ENCODE measurements at regions not wholly inside any gene's neighbourhood (a gene's known extent, or its start where the extent isn't known, plus 50 kb on each side); places are given as distances from the start of the nearest gene placed in this dataset.
"Not testable (repeated sequence)": the region's sequence is repeated elsewhere in the genome, so short reads cannot be mapped to it uniquely, and the experiment has no call there.

DNA sequence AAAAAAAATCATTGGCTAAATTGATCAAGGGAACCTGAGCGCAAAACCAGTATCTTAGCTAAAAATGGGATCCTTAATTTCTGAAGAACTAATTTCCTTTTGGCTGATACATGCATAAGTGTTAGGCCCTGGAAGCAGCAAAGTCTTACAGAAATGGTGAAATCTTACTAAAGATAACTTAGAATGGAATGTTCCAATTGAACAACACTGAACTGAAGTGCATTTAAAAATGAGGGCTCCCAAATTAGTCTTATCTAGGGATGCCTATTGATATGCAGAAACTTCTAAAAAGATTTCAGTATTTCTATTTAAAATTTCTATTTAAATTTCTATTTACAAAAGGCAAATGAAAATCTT, 120.7 kb upstream of the BANK1 start:
- no peak for DNase-seq

DNA sequence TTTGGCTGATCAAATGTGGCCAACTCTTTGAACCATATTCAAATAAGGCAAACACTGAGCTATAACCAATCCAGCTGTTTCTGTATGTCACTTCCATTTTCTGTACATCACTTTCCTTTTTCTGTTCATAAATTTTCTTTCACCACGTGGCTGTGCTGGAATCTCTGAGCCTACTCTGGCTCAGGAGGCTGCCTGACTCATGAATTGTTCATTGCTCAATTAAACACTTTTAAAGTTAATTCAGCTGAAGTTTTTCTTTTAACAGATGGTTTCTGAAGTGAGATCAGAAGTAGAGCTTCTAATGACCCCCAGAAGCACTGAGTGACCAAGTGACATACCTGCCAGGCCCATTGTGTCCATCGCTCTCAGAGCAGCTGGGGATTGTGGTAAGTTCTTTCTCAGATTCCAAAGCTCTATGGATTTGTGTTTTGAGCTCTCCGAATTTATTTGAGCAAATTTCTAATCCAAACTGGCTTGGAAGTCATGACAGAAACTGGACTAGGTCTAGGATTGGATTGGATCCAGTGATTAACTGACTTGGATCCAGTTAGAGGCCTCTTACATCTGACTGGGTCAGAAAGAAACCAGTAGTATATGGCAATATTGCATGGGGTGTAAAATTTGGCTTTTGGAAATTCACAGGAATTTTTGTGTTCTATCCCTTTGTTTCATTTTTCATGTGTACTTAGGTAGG, 121.2 kb upstream of the BANK1 start:
- DNase-seq, result no peak

DNA sequence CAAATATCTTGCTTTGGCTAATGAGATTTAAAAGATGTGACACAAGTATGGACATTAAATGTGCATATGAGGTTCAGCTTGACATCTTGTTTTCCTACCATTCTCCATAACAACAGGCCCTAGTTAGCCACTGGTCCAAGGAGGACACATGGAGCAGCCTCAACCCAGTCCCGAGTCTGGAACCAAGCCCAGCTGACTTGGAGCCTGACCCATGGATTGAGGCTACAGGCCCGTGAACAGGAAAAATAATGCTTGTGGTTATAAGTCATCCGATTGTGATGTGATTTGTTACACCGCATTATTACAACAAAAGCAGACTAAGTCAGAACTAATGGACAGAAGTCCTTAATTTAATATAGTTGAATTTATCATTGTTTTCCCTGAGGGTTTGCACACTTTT, 123.2 kb upstream of the BANK1 start:
- no peak for DNase-seq

DNA sequence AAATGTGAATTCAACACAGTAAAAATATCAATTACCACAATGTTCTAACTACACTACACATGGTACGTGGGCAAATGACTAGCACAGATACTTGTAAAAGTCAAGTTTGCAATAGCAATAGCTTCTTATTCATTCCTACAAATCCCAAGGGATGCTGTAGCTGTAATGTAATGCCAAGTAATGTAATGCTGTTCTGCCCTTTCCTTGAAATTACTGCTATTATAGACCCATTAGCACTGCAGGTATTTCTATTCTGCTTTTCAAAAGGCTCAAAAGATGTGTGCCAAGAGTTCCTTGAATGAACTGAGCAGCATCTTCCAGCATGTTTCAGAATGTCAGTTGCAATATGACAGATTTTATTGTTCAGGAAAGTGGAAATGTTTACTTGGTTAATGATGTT, 129.9 kb upstream of the BANK1 start:
- DNase-seq, result no peak

DNA sequence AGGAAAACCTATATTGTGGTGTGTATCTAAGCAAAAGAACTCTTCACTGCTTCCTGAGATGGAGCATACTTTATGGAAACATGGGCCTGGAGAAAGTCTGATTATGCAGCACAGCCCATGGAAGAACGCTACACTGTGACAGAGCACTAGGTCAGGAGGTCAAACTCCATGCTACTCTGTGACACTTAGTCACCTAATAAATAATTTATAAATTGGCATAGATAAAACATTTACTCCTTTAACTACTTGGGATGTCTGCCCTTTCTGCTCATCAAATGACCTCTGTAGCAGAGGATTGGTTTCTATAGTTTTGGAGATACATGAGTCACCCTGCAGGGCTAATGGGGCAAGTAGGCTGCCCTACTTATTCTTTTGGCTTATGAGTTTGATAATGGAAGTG, 134.7 kb upstream of the BANK1 start:
- no peak for DNase-seq

DNA sequence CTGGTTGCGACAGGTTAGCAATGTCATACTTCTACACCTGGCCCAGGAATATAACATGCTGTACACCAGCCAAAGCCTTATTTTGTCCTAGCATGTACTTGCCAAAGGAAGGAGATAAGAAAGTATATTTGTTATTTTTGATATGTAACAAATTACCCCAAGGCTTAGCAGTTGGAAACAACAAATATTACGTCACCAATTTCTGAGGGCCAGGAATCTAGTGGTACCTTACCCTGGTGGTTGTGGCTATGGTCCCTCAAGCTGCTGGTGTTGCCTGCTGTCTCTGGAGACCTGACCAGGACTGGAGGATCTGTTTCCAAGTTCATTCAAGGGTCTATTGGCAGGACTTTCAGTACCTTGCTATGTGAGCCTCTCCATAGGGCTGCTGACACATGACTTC, 135.5 kb upstream of the BANK1 start:
- no peak for DNase-seq

DNA sequence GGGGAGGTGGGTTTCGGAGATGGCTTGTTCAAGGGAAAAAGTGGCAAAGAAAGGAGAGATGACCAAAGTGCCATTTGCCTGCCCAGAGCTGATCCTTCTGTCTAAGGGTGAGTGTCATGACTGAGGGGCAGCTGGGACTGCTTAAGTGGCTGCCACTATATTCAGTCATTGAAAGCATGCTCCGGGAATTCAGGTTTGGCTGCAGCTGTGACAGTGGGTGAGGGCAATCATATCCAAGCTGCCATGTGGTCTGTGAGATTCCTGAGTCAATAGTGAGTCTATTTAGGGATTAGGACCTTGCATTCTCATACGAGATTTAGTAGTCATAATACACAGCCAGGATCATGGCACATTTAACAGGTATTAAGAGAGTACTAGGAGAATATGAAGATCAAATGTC, 138.8 kb upstream of the BANK1 start:
- DNase-seq, result no peak

DNA sequence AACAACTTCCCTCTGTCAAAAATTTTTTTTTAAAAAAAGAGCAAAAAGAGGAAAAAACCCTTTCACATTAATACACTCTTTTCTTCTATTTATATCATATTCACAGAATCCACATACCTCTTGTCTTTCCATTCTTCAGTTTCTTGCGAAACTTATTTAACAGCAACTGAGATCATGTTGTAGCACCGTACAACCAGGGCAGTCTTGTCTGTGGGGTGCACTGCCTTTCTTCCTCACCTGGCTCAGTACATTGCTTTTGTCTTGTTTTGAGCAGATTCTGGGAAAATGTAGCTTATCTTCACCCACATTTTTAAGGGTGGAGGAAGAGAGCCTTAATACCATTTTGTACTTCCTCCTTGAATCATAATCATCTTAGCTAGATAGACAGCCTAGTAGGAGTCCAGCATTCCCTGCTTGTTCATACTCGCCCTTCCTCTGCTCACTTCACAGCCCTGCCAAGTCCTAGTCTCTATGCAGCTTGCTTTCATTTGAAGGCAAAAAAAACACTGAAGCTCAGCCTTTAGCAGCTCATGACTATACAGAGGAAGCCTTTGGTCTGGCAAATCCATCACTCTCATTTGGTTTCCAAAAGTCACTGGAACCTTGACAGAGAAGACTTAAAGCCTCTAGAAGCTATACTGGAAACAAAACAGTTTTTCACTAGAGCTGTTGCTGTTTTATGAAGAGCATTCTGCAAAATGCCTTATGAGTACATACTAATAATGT, 140.6 kb upstream of the BANK1 start:
- DNase-seq, result no peak

DNA sequence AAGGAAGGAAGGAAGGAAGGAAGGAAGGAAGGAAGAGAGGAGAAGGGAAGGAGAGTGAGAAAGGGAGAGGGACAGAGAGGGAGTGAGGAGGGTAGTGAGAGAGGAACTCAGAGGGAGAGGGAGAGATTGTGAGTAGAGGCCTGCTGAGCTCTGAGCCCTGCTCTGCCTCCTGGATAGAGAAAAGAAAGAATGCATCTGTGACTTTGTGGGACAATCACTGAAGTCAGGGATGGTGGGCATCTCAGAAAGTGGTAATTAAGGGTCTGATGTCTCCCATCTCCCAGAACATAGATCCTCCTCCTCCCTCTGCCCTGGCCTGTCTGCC, 142.9 kb upstream of the BANK1 start:
- no peak for DNase-seq

DNA sequence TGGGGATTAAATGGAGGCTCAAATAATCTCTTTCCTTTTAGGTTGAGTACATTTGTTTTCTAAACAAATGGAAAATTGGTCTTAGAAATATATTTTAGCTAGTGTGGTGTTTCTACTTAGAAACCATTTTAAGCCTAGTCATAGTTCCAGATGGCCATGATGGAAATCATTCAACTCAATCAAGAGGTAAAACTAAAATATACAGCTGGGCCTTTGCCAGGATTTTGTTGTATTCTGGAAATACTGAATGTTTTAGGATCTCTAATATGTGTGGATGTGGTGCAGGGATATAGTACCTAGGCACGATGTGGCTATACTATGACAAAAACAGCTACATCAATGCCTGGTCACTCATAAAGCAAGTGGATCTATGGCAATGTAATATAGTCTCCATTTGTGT, 146.0 kb upstream of the BANK1 start:
- no peak for DNase-seq

DNA sequence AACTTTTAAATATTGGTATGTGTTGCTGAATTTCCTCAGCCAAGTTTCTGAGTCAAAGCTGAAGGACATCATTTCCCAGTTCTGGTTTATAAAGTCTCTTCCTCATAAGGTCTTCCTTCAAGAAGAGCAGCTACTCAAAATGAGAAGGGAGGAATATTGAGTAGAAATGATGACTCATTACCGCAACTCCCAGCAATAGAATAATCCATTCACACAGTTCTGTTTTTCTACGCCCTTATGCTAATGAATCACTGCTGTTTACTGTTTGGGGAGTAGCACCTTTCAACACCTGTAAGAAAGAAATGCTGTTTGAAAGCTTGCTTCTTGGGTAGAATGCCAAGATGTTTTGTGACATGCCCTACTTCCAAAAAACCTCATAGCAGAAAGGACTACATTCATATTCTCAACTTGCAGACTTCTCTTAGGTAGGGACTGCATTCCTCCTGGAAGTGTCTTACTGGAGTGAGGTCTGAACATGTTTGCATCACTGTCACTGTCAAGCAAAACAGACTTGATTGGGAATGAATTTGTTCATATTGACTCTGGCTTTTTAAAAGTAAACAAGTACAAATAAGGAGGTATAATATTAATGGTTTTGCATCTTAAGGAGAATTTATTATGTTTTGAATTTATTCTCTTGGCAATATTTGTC, 147.2 kb upstream of the BANK1 start:
- no peak for DNase-seq

DNA sequence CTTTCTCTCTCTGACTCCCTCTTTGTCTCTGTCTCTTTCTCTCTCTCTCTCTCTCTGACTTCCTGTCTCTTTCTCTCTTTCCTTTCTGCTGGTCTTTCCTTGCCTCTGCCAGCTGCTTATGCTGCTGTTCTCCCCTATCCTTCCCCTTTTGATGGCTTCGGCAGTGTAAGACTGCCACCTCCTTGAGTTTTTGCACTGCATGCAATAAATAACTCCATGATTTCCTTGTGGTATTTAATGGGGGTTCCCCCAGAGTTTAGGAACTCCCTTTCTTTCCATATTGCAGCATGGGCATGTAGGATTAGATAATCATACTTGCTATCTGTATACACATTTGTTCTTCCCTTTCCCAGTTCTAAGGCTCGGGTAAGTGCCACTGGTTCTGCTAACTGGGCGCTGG, 157.8 kb upstream of the BANK1 start:
- not testable (repeated sequence) for DNase-seq

DNA sequence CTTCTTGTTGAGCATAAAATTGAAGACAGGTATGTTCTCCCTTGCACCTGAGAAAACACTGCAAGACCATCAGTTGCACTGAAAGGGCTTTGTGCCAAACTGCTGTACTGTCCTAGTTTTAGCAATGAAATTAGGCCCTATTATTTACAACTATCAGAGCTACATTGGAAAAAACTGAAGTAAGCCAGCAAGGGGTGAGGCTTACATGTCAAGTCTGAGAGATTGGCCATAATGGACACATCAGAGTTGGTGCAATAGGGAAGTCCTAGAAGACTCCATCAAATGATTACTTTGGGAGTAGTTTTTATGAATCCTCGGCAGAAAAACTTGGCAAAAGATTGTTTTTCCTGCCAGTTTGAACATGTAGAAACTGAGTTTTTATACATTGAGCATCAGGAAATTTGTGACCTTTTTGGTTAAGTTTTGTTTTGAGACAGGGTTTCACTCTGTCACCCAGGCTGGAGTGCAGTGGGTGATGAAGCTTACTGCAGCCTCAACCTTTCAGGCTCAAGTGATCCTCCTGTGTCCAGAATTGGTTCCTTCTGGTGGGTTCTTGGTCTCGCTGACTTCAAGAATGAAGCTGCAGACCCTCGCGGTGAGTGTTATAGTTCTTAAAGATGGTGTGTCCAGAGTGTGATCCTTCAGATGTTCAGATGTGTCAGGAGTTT, 160.1 kb upstream of the BANK1 start:
- DNase-seq, result no peak

DNA sequence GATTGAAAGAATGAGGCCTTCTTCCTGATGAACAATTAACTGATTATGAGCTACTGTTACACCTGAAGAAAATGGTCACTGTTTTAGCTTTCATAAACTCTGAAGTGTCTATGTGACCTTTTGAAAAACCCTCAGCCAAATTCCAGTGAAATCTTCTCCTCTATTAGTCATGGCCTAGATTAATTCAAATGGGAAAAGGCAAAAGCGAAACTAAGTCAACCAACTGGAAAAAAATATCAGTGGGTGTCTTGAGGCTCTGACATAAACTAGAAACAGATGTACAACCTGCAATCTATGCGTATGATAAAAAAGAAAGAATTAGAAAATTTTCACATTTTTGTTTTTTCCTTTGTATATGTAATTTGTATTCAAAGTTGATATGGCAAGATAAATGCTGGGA, 169.4 kb upstream of the BANK1 start:
- DNase-seq, result no peak

DNA sequence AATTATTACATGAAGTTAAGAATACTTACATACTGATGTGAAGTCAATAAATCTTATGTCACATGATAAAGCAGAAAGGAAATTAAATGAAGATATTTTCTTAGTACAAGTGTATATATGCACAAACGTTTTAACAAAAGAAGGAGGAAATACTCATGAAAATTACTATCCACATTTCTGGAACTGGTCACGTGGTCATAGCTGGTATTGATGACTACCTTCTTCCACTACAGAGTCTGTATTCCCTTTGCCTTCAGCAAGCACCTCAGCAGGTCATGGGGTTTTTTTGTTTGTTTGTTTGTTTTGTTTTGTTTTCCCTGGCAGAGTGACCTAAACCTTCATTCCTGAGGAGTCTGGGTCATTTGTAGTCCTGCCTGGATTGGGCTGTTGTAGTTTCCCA, 174.9 kb upstream of the BANK1 start:
- no peak for DNase-seq

DNA sequence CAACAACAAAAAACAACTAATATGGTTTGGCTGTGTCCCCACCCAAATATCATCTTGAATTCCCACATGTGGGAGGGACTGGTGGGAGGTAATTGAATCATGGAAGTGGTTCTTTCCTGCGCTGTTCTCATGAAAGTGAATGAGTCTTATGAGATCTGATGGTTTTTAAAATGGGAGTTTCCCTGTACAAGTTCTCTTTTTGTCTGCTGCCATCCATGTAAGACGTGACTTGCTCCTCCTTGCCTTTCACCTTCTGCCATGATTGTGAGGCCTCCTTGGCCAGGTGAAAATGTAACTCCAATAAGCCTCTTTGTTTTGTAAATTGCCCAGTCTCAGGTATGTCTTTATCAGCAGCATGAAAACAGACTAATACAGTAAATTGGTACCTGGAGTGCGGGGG, 183.5 kb upstream of the BANK1 start:
- not testable (repeated sequence) for DNase-seq

DNA sequence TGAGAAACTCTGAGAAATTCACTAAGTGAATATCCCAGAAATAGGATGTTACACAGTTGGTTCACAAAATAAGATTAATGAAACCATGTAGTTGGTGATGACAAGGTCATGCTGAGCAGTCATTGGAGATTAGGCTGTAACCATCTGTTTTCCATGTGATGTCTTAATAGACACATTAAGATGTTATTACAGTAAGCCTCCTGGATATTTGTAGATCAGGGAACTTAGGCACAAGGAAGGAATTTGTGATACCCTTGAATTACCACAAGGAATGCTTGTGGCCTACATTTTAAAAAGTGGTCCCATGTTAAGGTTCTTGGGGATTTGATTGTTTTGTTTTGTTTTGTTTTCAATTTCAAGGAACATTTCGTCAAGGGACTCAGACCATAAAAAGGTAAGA, 185.6 kb upstream of the BANK1 start:
- no peak for DNase-seq

DNA sequence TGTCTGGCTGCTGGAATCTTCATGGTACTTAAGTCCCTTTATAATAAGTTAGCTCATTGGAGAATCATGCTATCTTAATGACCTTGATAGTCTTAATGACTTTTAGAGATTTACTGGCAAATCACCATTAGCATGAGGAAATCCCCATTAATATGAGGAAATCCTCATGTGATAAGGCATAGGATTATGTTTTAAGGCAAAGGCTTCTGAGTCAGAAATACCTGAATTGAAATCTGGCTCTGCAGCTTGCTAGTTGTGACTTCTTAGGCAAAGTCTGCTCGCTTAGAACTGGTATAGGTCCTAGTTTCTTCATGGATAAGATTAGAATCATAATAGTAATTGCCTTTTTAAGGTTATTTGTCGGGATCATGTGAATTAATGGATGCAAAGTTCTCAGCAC, 190.2 kb upstream of the BANK1 start:
- no peak for DNase-seq

DNA sequence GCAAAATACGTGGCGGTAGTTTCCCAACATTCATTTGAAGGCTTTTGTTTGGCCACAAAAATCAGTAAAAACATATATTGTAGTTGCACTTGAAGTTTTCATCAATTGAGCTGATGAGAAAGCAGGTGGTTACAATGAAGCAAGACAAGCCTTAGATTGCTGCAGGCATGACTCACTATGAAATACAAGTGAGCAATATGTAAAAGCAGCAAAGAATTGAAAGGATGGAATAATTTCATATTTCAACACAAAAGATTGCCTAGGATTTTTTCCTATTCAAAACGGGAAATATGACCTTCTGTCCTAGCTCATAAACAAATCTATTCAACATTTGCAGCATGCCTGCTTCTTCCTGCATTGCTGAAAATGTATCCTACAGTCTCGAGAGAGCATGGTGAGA, 190.9 kb upstream of the BANK1 start:
- no peak for DNase-seq

DNA sequence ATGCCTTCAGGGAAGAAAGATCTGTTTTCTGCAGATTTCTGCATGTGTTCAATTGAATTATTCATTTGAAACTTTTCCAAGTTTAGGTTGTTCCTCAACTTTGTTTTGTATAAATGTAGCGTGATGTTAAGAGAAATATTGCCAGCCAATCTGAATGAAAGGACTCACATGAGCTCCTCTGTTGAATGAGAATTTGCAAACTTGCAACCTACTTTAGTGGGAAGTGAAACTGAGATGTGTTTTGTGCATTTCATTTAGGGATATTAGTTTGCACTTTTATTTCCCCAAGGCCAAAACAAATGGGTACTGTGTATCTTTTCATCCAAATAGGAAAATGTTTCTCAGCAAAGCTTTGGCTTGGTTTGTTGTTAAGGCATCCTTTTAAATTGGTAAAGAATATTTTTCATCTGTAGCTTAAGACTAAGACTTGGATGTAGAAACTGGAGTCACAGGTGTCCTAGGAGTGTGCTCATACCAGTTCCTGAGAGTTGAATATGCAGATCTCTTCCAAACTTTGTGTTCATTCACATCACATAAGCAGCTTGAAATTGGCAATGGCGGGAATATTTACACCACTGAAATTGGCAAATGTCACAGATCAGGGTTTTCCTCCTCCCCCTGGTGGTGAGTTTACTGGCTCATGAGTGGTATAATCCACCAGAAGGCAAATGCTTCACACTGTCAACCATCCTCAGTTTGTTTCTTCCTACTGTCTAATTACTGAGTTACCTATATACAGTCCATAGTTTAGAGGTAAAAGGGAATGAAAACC, 193.6 kb upstream of the BANK1 start:
- no peak for DNase-seq

DNA sequence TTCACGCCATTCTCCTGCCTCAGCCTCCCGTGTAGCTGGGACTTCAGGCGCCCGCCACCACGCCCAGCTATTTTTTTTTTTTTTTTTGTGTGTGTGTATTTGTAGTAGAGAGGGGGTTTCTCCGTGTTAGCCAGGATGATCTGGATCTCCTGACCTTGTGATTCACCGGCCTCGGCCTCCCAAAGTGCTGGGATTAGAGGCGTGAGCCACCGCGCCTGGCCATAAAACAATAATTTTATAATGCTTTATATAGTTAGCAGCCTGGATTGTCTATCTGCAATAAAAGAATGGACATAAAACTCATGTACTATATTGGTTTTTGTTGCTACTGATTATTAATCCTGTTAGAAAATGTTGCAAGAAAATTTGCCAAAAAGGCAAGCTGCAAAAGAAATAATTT, 195.9 kb upstream of the BANK1 start:
- no peak for DNase-seq

DNA sequence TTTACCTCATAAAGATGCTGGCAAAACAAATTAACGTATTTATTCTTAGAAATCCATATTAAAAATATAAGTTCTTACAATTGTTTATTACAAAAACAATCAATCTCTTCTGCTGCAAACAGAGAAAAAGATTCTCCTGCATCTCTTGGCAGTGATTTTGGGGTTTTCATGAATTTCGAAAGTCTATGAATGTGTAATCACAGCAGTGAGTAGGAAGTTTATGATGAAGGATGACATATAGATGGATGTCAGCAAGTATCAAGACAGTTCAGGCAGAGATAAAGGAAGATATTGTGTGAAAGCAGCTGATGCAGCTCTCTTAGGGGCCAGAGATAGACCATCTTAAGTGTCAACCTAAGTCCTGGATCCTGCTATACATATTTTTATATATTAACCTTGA, 196.9 kb upstream of the BANK1 start:
- no peak for DNase-seq

DNA sequence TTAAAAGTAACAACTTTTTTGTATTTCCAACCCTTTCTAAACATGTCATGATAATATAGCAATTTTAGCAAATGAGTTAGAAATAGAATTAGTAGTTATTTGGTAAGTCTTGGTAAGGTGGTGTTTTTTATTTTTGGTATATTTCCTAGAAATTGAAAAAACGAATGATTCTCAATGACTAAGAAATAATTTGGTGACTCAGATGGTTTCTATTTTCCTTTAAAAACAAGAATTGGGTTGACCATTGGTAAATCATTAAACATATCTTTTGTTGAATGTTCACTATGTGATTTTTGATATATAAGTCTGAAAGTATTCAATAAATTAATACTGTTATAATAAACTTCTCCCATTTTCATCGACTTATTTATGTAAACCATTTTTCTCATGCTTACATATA, 206.2 kb upstream of the BANK1 start:
- no peak for DNase-seq
